ENCODE measurements at regions not wholly inside any gene's neighbourhood (a gene's known extent, or its start where the extent isn't known, plus 50 kb on each side); places are given as distances from the start of the nearest gene placed in this dataset.

DNA sequence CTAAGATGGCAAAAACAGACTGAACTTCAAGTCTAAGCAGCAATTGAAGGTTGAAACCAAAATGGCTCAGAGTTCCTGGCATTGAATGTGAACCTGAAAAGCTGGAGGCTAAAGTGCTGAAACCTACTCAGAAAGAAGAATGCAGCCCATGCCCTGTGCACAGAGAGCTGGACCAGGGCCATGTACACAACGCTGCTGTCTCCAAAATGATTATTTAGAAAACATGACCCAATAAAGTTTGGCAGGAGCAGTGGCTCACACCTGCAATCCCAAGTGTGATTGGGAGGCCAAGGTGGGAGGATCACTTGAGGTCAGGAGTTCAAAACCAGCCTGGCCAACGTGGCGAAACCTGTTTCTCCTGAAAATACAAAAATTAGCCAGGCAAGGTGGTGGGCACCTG lies 158.9 kb downstream of the AKR1D1 start:
- no peak for TF ChIP-seq POLR2A (IDR thresholded peaks at IDR 0.05)
- TF ChIP-seq, protein P1, sequence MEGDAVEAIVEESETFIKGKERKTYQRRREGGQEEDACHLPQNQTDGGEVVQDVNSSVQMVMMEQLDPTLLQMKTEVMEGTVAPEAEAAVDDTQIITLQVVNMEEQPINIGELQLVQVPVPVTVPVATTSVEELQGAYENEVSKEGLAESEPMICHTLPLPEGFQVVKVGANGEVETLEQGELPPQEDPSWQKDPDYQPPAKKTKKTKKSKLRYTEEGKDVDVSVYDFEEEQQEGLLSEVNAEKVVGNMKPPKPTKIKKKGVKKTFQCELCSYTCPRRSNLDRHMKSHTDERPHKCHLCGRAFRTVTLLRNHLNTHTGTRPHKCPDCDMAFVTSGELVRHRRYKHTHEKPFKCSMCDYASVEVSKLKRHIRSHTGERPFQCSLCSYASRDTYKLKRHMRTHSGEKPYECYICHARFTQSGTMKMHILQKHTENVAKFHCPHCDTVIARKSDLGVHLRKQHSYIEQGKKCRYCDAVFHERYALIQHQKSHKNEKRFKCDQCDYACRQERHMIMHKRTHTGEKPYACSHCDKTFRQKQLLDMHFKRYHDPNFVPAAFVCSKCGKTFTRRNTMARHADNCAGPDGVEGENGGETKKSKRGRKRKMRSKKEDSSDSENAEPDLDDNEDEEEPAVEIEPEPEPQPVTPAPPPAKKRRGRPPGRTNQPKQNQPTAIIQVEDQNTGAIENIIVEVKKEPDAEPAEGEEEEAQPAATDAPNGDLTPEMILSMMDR (IDR thresholded peaks at IDR 0.05), result no peak

Data from esophagus squamous epithelium (tissue), 4 donors.